HG03469 (cell line): ENCODE measurements at regions not wholly inside any gene's neighbourhood (a gene's known extent, or its start where the extent isn't known, plus 50 kb on each side); places are given as distances from the start of the nearest gene placed in this dataset.

Source experiments
- ATAC-seq: cut with Tn5 transposase; IDR thresholded peaks from one replicate; pipeline ENCODE4 v1.9.1; 2021; ENCODE audit warnings: mild to moderate bottlenecking, moderate library complexity, moderate number of reproducible peaks; ENCODE audit not compliant: unreplicated experiment

DNA sequence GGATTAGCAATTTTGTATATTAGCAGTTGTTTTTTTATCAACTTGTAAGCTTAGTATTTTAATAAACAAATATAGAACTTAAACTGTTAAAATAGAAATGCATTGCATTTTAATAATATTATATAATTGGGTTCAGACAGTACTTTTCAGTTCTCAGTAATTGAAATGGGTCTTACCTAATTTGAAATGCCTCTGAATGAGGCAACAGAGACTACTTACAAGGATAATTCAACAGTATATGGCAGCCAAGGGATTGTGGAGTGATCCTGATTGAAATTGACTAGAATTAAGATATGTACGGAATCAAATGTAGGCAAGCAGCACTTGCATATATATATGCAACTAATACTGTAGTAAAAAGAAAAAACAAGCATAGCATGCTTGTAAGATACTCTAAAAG is 1503.9 kb upstream of the MIR17HG start:
- no peak for ATAC-seq

DNA sequence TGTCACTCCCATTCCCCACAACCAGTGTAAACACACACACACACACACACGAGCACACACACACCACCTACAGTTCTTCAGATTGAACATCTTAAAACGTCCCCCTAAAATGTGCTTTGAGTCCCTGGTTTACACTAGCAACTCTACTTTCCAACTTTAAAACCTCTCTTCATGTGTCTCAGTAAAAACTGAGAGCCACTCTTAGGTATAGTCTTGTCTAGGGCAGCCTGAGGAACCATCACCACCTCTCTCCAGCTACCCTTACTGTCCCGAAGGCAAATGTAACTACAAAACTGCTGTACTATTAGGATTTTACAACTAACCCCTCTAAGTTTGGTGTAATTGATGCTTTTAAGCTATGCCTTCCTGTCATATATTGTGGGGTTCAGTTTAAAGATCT is 1501.6 kb upstream of the MIR17HG start:
- ATAC-seq = no peak

DNA sequence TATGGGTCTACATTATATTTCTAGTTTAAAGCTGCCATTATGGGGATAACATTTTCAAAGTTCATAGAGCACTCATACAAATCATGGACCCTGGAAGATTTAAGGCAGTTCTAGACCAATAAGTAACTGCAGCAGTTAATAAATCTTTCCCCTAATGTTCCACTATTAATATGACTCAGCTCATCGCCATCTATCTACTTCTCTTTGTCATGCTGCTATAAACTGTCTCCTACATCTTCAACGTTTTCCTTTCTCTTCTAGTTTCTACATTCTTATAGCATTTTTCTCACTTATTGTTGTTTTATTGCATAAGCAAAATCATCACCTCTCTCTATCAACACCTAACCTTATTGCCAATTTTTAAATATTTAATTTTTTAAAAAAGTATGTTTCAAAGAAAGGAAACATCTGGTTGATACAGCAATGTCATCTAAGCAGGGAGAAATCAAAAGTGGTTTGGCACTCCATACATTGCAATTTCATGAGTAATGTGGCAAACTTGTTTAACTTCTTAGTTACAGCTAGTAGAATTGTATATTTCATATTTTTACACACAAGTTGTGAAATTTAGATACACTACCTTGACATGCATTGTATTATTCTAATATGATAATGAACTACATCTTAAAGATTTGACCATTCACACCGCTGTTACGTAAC is 1500.4 kb upstream of the MIR17HG start:
- no peak for ATAC-seq

DNA sequence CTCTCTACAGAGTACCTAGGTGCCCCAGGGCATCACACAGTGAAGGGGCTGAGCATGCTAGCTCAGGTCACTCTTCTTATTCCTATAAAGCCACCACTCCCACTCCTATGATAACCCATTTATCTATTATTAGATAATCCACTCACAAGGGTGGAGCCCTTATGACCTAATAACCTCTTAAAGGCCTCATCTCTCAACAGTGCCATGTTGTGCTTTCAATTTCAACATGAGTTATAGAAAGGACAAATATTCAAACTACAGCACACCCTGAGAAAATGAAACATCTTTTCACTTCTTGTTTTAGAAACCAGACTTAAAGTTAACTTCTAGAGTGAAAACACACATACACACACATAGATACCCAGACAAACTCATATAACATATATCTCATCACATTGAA is 1494.9 kb upstream of the MIR17HG start:
- ATAC-seq = no peak

DNA sequence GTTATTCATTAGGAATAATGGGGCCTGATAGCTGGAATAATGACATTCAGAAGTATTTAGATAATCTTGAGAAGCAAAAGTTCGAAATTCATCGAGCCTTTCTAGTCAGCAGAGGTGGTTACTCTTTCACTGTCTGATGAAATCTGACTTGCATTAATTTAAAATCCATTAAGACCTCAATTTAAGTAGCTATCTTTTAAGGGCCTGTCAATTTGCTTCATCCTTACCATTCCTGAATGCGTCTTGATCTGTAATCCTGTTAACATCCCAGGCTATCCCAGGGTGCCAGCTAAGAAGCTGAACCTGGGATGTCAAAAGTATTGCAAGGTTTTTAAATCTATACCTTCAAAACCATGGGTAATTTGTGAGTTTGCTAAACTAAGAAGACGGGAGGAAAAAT is 1491.0 kb upstream of the MIR17HG start:
- no peak for ATAC-seq

DNA sequence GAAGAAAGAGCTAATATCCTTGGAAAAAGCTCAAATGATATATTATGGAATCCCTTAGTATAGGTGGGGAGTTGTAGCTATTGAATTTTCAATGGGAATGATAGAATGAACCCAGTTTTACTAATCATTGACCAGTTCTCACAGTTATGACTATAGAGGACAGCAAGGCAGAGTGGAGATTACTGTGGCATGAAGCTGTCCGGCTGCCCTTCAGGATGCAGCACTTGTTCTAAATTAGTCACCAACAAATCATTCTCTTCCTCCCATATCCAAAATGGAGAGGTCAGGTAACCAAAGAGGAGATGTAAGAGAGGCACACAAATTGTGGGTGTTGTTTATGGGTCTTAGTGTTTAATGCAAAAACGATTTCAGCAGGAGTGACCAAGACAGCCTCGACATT is 1490.0 kb upstream of the MIR17HG start:
- no peak for ATAC-seq

DNA sequence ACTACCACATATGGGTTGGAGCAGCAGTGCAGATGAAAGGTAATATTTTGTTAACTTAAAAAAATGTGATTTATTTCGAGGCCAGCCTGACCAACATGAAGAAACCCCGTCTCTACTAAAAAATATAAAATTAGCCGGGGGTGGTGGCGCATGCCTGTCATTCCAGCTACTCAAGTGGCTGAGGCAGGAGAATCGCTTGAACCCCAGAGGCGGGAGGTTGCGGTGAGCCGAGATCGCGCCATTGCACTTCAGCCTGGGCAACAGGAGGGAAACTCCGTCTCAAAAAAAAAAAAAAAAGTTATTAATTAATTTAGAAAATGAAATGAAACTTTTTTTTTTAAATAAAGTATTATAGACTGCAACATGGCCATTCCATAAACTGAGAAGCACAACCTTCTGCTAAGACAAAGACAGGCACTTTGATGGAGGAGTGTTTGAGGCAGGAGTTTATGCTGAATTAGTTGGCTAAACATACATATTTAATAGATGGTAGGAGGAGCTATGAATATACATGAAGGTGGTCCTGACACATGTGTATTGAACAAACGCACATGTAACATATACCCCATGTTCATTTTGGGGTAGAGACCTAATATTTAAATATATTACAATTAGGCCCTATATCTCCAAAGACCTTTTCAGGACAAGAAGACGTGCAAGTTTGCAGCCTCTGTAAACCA is 1485.3 kb upstream of the MIR17HG start:
- ATAC-seq = no peak

DNA sequence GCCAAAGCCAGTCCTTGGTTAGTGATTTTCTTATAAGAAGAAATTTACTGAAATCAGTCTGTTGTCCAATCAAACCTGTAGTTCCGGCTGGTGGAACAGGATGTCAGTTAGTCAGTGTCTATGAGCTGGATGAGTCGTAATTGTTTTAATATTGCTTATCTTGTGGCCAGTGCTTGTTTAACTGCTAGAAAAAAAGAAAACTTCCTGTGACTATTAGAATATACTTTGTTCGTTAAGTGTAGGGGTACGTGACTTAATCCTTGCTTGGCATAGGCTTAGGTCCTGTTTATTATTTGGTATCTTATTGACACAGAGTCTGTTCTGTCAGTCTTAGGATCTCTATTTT is 1484.8 kb upstream of the MIR17HG start:
- ATAC-seq = no peak

DNA sequence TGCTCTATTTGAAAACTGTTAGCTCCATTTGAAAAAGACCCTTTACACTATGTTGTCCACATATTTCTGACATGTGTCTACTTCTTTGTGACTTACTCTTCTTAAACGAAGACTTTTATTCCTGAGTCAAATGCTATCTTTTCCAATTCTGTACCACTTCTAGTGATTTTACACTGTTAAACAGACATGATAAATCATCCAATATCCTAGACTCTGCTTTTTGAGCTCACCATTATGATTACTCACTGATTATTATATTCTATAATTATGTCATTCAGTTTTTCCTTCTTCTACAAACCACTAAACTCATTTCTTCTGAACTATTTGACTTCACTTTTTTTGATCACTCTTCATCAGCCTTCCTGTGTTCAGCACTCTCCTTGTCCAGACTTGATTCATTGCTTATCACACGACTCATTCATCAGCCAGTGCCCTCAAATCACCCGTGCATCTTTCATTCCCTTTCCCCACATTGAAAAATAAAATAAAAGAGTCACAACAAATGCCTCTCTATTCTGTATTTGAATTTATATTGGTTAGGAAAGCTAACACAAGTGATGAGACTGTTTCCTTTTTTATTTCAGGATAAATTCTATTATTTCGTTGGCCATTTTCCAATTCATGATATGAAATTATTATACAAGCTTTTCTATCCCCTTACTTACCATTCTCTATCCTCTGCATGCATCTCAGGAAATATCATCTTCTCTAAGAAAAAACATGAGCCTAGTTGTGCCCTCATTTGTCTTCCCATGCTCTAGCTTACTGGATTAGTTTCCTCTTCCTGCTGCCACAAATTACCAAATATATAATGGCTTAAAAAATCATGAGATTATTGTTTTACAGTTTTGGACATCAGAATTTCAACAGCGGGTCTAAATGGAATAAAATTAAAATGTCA is 1482.1 kb upstream of the MIR17HG start:
- ATAC-seq = no peak

DNA sequence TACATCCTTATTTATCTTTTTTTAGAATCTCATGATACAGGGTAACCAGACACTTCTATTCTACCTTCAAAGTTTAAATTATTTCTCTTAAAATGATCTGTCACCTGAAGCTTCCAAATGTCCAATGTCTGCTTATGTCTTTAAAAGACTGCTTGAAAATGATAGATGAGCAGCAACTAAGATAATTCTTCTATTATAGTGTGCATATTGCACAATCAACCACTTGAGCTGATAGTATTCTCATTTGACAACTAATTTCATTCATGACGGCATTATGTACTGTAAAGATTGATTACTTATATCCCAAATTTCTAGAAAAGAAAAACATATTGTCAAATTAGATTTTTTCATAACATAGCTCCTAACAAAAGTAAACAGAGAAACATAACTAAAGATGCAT is 1478.2 kb upstream of the MIR17HG start:
- ATAC-seq = no peak

DNA sequence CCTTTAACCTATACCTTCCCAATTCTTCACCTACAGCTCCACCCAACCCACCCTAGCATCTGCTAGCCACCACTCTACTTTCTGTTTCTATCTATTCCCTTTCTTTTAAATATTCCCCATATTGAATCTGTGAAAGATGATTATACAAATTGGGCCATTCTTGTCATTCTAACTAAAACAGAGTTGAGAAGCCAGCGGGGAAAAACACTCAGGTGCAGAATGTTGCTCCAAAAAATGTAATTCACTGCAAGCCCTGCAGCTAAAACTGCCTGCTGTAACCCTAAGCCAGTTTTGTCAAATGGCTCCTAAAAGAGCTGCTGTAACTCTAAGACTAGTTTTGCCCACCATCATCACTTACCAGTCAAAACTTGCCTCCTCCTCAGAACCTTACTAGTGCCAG is 1468.6 kb upstream of the MIR17HG start:
- no peak for ATAC-seq

DNA sequence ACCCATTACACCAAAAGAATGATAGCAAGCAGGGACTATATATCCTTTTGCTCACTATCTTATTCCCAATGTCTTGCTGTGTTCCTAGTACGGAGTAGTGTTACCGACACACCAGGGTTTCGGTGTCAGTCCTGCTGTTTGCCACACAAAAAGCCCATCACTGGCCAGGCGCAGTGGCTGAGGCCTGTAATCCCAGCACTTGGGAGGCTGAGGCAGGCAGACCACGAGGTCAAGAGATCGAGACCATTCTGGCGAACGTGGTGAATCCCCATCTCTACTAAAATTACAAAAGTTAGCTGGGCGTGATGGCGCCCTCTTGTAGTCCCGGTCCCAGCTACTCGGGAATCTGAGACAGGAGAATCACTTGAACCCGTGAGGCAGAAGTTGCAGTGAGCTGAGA is 1467.3 kb upstream of the MIR17HG start:
- ATAC-seq = no peak

DNA sequence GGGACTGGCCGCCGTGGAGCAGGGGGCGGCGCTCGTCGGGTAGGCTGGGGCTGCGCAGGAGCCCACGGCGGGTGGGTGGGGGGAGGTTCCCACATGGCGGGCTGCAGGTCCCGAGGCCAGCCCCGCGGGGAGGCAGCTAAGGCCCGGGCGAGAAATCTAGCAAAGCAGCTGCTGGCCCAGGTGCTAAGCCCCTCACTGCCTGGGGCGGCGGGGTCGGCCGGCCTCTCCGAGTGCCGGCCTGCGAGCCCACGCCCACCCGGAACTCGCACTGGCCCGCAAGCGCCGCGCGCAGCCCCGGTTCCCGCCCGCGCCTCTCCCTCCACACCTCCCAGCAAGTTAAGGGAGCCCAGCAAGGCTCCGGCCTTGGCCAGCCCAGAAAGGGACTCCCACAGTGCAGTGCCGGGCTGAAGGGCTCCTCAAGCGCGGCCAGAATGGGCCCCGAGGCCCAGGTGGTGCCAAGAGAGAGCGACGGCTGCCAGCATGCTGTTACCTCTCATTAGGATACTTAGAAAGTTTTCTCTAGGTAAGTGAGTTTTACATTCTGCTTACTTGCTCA is 1463.5 kb upstream of the MIR17HG start:
- ATAC-seq = no peak

DNA sequence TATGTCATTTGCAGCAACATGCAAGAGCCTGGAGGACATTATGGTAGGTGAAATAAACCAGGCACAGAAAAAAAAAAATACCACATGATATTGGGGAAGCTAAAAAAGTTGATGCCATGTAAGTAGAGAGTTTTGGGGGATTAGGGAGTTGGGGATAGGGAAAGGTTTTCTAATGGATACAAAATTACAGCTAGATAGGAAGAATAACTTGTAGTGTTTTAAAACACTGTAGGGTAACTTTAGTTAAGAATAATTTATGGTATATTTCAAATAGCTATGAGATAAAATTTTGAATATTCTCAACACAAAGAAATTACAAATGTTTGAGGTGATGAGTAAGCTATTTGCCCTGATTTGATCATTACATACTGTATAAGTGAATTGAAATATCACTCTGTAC is 1456.7 kb upstream of the MIR17HG start:
- ATAC-seq = no peak

DNA sequence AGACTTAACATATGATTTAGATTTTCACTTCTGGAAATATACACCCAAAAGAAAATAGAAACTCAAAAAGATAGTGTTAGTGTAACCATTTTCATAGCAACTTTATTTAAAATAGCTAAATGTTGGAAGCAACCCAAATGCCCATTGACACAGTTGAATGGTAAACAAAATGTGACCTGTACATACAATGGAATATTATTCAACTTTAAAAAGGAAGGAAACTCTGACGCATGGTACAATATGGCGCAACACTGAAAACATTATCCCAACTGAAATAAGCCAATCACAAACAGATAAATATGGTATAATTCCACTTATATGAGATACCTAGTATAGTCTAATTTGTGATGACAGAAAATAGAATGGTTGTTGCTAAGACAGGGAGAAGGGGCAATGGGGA is 1456.1 kb upstream of the MIR17HG start:
- no peak for ATAC-seq

DNA sequence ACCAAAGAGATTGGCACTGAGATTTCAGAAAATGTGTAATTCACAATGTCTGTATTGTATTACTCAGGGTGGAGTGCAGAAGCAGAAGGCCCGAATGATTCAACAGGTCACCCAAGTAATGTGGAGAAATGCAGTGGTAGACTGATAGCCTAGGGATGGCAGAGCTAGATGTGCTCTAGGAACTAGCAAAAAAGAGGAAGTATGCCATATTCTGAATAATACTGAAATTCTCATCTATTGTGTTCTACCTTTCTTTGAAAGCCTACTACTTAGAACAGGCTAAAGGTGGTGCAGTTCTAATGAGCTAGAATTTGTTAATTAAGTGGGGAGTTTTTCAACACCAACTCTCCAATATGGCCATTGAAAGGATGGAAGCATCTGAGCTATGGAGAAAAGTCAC is 1449.8 kb upstream of the MIR17HG start:
- ATAC-seq = peak; percentile 66

DNA sequence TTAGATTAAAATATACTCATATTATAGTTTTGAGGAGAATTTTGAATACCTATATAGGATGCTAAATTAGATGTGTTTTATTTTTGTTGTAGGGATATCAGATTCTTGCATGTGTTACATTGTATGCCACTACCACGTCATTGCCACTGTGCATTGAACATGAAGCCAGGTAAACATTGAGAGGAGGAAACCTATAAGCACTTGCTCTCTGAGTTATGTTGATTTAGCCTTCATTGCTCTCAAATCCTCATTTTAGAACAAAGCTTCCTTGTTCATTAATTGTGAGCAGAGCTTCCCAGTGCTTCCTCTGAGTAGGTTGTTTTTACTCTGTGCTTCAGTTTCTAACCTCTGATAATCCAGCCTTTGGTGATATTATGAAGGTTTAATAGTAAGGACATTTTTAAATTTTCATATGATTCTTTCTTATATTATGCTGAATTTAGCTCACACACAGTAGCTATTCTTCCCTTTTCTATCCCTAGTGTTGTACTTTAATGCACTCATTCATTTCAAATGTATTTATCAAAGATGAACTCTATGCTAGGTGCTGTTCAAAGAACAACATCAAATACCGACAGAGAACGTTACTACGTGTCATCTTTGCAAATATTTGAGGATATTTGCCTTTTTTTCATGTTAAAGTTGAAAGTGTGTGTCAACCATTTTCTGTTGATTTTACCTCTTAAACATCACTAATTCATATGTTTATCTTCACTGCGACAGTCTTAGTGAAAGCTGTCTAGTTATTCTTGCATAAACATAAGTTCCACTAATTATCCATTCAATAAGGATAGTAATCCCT is 1448.0 kb upstream of the MIR17HG start:
- ATAC-seq = no peak

DNA sequence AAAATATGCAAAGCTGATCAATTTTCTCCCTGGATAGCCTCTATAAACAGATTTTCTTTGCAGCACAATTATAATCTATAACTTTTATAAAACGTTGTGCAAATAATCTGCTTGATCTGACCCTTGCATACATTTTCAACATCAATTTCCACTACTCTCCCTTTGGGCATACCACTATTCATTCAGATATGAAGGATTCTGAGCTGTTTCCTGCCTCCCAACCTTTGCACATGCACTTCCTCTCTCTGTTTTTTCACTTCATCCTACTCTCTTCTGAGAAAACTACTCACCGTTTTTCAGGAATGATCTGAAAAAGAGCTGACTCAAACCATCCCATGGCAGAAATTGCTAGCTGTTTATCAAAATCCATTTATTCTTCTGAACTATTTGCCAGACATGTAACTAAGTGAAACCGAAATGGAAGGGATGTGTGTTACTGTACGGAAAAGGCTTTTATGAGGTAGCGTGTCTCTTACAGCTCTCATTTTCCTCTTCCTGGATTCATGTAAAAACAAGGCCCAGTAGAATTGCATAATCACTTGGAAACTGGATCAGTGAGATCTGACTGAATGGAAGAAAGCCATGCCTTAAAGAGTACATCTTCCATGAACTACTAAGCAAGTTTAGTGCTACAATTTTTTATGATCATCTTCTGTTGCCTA is 1447.3 kb upstream of the MIR17HG start:
- ATAC-seq = no peak

DNA sequence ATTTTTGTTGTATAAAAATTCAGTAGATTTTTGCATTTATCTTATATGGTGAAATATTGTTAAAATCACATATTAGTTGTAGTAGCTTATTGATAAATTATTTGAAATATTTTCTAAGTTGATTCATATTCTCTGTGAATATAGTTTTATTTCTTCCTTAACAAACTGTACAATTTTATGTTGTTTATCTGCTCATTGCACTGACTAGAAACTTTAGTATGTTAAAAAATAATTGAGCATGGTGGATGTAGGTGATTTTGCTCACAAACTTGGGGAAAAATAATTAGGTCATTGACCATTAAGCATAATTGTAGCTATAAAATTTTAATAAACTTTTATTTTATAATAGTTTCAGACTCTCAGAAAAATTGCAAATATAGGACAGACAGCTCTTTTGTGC is 1445.3 kb upstream of the MIR17HG start:
- ATAC-seq = no peak

DNA sequence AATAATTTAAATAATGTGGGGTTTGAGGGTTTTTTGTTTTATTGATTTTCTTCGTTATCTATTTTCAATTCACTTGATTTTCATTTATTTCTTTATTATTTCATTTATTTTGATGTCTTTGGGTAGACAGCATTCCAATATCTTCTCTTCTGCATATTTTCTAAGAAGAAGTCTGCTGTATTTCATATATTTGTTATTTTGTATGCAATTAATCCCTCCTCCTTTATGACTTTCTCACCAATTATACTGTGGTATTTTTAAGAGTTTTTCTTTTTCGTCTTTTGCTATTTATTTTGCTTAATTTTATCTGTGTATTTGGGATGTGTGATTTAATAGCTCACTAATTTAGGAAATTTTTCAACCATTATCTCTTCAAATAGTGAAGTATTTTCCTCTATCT is 1444.4 kb upstream of the MIR17HG start:
- no peak for ATAC-seq
